Activated CD4-positive, alpha-beta T cell treated with anti-CD3 and anti-CD28 coated beads, Interleukin-2, amount 50 U/mL, for 24 hours (primary cell): ENCODE measurements at regions not wholly inside any gene's neighbourhood (a gene's known extent, or its start where the extent isn't known, plus 50 kb on each side); places are given as distances from the start of the nearest gene placed in this dataset.

ENCODE experiments used
- DNase-seq, 2 donors: peaks; one replicate each; pipeline ENCODE4 v3.0.0-alpha.2; 2020; ENCODE audit warnings: low read depth in 1 of 2, low spot score in 1 of 2

DNA sequence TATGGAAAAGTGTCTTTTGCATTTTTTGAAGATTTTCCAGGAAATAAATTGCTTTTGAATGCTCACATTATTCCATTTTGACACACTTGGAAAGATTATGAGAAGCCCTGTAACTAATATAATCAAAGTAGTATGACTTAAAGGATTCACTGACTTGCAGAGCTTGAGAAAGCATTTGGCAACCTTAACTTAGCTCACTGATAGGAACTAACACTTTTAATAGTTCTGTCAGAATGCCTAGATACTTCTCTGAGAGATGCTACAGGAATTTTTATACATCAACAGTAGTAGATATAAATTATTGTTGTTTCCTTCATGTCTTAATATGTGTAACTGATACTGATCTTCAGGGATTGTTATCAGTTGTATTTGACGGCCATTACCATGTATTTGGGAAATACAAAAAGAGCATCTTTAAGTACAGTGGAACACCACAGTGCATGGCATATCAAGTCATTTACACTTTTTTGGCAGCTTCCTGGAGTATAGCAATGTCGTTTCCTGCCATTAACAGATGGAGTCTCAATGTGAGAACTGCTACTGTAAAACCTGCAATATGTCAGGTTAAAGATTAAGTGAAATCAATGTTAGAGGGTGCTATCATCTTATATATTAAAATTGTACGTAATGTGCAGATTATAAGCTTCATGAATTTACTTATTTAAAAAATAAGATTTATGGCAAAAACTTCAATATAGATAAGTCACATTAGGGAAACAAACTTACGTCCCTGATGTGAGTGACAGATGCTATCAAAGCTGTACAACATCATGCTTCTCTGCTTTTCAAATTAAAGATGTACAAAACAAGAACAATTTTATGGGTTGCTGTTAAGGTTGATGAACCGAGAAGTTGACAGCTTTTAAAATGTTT, 1159.8 kb upstream of the MIR17HG start:
- DNase-seq: no peak

DNA sequence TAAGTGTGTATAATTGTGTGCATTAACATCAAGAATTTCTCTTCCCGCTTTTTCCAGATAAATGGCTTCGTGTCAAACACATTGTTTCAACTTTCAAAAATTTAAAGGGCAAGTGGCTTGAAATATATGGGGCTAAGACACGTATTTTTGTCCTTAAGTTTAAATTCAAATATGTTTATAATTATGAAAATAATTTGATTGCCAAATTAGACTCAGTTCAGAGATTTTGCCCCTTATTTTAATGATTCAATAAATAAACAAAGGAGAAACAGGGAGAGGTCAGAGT, 1159.2 kb upstream of the MIR17HG start:
- DNase-seq: no peak

DNA sequence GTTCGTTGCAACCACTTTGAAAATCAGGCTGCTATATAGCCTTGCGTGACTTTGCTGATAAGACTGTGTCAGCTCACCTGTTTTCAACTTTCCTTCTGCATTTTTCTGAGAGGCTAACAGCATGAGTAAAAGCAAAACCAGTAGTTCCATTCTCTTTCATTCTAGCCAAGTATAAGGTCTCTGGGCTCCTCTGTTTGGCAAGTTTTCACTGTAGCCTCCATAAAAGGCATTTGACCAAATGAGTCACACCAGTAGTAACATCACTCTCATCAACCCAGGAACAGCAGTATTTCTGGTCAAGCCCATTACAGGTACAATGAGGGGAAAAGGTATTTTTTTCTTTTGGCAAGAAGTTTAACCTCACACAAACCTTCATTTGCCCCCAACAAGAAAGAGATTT, 1149.8 kb upstream of the MIR17HG start:
- DNase-seq: no peak

DNA sequence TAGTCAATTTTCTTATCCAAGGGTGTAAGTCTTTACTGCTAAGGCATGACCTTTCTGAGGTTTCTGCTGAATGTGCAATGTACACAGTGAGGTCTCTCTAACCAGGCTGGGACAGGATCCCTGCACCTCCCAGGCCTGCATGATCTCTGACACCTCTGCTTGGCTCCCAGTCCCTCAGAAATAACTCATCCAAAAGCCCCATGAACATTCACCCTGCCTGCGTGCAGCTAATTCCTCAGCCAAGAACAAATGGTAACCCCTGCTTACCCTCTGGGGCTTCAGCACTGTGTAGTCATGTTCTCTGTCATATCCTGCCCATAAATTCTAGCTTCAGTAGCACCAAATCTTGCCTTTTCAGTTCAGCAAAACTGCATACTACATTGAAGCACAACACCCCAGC, 1146.3 kb upstream of the MIR17HG start:
- no peak for DNase-seq

DNA sequence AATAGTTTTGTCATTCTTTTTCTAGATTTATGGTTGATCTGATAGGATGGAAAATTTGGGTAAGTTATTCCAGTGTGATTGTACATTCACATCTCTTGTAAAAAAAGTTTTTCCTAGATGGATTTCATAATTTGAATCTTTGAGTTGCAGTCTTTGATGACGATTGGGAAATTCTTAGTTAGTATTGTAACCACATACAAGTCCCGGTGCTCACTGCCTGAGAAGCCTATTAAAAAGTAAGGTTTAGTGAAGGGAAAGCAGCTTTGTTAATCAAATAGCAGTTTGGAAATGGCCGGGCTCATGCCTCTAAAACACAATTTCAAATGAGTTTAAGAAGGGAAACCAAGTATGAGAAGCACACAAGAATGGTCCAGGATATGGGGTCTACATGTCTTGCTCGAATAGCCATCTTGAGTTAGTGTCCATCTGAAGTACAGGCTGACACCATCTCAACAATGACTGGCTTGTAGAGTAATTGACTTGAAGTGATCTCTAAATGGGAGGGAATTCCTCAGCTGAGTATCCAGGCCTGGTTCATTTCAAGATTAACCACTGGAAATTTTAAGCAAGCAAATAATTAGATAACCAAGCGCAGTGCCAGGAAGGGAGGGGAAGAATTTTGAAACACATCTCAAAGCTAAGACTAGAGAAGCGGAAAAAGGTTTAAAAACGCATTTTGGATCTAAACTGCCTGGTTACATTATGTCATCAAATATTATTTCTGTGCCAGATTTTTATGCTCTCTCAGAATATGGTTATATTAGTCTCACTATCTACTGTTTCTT, 1145.6 kb upstream of the MIR17HG start:
- DNase-seq: no peak

DNA sequence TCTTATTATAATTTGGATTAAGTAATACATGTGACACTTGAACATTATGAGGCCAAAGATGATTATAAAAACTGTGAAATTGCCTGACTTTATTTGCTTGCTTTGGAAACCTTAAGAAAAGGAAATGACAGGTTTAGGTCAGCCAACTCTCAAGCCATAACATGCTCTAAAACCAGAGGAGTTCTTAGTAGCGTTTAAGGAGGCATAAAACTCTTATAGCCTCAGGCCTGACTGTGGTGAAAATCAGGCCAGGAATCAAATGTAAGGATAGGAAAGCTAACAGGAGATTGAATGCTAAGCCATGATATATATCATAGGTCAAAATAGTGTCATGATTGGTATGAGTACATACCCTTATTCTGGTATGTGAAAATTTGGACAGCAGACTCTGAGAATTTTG, 1142.4 kb upstream of the MIR17HG start:
- DNase-seq: no peak

DNA sequence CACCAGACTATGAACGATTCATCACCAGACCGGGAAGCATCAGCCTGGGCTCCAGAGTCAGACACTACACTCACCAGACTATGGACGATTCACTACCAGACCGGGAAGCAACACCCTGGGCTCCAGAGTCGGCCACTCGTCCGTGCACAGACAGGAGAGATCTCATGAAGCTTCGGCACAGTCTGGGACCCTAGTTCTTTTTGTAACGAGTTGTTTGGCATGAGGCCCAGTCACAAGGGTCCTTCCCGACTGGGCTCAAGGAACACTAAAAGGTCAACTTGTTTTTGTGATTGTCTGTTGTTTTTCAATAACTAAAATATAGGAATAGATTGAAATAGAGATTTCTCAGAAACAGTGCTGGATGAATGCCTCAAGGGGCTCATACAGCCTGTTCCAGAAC, 1141.6 kb upstream of the MIR17HG start:
- no peak for DNase-seq

DNA sequence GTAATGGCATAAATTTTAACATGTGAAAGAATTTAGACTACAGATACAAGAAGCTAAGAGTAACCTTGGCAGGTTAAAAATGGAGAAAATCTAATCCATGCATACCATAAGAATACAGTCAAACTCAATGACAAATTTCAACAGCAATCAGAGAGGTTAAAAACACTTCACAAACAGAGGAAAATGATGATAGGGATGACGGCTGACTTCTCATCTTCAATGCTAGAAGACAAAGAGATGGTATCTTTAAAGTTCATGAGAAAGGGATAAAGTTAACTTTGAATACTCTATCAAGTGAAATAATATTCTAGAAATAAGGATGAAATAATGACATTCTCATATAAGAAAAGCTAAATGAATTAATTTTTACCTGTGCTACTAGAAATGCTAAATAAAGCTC, 1130.2 kb upstream of the MIR17HG start:
- no peak for DNase-seq

DNA sequence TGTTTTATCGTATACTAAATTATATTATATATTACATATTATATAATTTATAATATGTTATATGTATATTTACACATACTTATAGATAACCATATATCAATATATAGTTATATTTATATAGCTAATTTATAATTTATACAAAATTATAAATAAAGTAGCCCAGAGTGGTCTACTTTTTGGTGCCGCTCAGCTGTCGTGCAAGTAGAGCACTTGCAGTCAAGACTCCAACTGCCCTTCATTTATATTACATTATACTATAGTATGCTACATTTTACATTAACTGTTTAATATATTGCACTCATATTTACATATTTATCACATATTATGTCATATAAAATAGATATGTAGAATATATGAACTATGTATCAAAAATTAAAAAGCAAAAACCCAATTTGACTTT, 1124.7 kb upstream of the MIR17HG start:
- no peak for DNase-seq

DNA sequence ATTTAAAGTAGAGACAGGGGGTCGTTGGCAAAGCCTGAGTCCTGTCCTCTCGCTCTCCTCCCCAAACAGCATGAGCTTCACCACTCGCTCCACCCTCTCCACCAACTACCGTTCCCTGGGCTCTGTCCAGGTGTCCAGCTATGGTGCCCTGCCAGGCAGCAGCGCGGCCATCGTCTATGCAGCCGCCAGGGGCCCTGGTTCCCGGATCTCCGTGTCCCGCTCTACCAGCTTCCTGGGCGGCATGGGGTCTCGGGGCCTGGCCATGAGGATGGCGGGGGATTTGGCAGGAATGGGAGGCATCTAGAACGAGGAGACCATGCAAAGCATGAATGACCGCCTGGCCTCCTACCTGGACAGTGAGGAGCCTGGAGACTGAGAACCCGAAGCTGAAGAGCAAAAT, 1117.2 kb upstream of the MIR17HG start:
- DNase-seq: no peak

DNA sequence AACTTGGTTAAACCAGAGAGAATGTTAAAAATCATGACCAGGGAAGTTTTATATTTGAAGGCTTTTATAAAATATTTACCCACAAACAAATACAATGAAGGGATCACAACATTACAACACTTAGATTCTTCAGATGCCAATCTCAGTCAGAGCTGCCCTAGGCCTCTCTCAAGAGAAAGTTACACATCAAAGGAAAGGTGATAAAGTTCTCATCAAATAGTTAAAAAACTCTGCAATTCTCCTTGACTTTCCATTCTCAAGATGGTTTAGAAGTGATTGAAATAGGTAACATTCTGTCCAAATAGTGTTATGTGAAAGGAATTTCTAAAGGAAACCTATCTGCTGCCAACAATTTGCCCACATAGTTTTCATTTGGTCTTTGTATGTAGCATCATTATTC, 1115.2 kb upstream of the MIR17HG start:
- no peak for DNase-seq

DNA sequence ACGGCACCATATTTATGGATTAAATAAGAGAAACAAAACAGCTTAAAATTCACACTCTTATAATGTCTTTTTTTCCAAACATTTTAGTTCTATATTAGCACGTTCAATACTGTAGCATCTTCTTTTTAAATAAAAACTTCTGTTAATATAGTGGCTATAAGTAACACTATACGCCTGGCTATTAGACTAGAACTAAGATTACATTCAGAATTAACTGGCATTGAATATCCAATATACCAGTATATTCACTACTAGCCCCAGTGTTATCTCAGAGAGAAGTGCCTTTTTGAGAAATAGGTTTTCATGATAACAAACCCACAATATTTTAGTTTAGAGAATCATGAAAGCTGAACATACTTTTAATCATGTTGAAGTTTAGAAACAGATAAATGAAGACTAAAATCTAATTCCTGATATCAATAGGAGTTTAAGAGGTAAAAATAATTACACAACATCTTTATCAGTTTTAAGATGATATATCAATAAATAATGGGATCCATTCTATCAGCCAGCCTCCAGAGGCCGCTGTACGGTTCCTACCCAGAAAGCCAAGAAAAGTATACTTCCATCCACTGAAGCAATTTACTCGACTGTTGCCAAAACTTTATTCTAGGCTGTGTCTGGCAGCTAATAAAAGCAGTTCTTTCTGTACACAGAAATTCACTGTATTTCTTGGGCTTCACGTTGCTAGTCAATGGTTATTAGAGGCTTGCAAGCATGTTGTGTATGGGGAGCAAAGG, 1113.4 kb upstream of the MIR17HG start:
- DNase-seq: no peak

DNA sequence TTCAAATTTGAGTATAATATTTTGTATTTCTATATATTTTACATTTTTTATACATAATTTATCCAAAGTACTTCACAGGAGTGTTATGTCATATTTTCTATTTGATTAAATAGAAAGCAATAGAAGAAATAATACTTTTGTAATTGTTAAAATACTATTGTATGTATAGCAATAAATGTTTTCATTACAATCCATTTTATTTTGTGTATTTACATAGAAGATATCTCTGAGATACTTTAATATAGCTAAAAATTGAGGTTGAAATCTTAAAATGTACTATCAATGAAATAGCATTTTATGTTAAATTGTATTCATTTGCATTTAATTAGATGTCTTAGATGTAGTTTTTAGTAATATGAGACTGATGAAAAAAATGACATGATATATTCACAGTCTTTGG, 1109.6 kb upstream of the MIR17HG start:
- no peak for DNase-seq

DNA sequence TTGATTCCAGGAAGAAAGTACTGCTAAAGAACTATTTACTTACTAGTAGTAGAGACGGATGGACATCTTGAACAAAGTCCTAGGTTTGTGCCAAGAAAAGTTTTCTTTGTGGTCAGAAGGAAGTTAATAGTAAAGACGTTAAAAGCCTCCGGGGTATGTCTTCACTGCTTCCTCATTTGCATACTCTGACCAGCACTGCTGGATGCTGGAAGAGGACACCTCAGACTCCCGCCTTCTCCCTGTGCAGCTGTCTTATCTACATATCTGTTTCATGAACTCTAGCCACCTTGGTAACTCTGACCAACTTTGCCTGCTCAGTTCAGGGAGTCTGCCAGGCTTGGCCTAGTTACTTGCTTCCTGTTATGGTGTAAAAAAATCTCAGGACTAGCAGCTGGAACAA, 1109.1 kb upstream of the MIR17HG start:
- no peak for DNase-seq

DNA sequence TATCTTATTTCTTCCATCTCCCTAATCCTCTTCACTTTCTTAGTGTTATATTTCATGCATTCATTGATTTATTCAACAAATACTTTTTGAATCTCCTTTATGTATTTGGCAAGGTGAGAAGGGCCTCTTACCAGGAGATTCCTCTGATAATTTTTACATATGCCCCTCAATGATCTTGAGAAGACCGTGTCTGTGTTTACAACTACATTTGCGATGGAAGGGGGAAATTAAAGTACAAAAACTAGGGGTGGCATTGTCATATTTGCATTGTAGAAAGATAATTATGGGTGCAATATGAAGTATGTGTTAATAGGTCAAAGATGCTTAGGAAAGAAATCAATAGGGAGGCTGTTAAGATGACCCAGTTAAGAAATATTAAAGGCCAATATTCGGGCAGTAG, 1108.4 kb upstream of the MIR17HG start:
- no peak for DNase-seq

DNA sequence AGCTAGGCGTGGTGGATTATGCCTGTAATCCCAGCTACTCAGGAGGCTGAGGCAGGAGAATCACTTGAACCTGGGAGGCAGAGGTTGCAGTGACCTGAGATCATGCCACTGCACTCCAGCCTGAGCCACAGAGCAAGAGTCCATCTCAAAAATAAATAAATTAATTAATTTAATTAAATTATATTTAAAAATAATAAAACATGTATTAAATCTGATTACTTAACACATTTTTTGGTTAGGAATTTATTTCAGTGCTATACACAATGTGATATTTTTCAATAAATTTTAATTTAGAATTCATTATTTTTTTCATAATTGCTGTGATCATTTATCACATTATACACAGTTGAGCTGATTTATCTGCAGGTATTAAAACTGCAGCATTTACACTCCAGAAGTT, 1101.5 kb upstream of the MIR17HG start:
- DNase-seq: no peak

DNA sequence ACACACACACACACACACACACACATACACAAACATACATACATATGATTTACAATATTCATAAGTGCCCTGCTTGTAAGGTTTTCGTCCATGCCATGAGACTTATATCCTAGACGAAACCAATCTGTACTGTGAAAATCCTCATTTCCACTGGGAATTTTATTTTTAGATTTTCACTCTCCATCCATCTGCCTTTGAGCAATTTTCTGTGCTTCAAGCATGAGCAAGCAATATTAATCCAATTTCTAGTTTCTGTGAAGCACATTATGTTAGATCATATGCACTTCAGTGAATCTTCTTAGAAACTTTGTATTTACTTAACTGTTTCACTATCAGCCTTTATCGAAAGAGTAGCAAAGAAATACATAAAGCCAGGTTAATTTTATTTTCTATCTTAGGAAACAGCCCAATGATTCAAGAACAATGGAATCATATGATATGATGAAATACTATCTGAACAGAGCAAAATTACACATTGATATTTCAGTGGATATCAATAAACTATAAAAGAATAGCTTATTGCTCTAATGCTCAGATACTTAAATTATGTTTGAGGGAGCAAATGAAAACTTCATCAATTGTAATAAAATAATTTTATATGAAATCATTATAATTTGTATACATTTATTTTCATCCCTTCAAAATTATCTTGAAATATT, 1100.7 kb upstream of the MIR17HG start:
- no peak for DNase-seq

DNA sequence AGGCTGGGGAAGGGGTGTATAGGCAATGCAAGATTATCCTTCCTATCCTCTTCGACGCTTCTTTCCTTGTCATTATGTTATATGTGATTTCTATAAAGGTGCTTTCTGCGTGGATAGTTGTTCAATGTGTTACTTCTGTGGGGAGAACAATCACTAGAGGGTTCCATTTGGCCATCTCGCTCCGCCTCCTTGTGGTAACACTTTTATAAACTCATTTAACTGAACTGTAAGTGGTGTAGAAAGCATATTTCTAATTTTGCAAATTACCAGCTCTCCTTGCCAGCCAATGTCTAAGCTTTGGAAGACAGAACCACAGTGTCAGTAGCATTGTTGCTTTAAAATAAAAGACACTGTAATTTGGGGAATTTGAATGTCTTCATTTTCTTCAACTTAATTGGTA, 1093.7 kb upstream of the MIR17HG start:
- DNase-seq: no peak

DNA sequence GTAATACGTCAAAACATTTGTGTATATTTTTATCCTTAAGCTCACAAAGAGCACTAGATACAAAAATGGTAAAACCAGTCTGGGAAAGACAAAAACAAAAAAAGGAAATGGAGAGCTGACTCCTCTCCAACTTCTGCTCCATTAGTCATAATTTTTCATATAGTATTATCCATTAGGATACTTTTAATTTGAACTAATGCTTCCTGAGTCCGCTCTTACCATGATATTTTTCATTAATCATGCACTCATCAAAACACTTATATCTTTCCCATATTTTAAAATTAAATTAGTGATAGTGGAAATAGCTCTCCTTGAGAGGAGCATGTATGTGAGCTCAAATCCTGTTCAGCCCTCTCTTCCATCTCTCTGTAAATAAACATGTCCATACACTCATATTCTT, 1093.0 kb upstream of the MIR17HG start:
- no peak for DNase-seq

DNA sequence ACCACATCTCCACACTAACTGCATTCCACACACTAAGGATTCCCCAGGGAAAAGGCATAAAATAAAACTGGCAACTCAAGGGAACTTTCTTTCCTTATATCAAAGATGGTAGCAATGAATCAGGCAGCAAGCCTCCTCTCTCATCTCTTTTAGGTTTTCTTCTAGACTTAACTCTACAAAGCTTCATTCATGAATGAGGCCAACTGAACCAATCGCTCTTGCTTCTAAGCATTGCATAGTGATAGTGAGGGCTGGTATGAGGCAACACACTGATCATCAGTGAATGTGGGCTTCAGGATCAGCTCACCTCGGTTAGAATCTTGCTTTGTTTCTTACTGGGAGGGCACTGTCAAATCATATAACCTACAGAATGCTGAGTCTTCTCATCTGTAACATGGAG, 1090.7 kb upstream of the MIR17HG start:
- no peak for DNase-seq

DNA sequence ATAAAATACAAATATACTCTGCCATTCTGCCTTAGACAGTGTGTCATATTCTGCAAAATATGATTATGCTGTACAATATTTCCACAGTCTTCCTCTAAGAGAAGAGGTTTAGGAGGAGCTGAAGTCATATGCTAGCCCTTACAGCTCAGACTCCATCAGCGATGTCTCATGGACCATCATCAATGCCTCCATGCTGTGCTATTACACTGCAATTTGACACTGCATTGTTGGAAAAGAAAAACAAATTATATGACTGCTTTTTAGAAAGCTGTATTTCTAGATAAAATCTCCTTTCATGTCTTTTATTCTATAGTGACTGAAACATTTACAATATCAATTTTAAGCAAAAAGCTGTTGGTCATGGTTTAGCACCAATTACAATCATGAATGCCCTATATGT, 1089.4 kb upstream of the MIR17HG start:
- DNase-seq: no peak

DNA sequence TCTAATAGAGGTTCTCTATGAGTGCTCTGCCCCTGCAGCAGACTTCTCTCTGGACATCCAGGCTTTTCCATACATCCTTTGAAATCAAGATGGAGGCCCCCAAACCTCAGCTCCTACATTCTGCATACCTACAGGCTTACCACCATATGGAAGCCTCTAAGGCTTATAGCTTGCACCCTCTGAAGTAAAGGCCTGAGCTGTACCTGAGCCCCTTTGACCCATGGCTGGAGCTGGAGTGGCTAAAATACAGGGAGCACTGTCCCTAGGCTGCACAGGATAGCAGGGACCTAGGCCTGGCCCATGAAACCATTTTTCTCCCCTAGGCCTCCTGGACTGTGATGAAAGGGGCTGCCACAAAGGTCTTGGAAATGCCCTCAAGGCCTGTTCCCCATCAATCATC, 1086.1 kb upstream of the MIR17HG start:
- DNase-seq: no peak
